GM12891 (cell line): ENCODE measurements at regions not wholly inside any gene's neighbourhood (a gene's known extent, or its start where the extent isn't known, plus 50 kb on each side); places are given as distances from the start of the nearest gene placed in this dataset.

Experiments used
- POLR2AphosphoS5 ChIP-seq: IDR thresholded peaks from 2 replicates; pipeline ENCODE4 v1.6.1; 2011; ENCODE audit warnings: low read depth, low read length, control low read depth
- SPI1 ChIP-seq: IDR thresholded peaks from 2 replicates; pipeline ENCODE4 v1.6.1; 2011; ENCODE audit warnings: low read depth, low read length, control low read depth

- no peak for TF ChIP-seq POLR2AphosphoS5
- no peak for TF ChIP-seq SPI1
Observed at GRCh38 chr3:110932567-110932966, 139.0 kb upstream of the NECTIN3 start.
